ENCODE measurements at regions not wholly inside any gene's neighbourhood (a gene's known extent, or its start where the extent isn't known, plus 50 kb on each side); places are given as distances from the start of the nearest gene placed in this dataset.

DNA sequence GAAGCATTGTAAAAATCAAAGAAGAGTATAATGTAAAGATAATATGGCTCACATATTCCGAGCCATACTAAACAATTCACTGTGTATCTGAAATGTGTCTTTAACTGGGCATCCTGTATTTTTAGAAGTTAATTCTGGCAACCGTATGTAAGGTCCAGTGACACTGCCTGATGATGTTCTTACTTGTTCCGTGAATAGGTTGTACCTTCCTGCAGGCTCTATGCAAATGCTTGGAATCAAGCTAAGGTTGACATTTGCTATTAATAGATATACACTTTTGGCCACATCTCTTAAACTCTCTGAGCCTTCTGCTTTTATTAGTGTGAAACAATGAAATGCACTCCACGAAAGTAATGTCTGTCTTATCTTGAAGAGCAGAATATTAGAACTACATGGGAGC, 534.6 kb downstream of the CCDC85A start:
- TF ChIP-seq EZH2 (IDR thresholded peaks at IDR 0.05; ENCODE audit: borderline replicate concordance): no peak
- TF ChIP-seq, protein P1, sequence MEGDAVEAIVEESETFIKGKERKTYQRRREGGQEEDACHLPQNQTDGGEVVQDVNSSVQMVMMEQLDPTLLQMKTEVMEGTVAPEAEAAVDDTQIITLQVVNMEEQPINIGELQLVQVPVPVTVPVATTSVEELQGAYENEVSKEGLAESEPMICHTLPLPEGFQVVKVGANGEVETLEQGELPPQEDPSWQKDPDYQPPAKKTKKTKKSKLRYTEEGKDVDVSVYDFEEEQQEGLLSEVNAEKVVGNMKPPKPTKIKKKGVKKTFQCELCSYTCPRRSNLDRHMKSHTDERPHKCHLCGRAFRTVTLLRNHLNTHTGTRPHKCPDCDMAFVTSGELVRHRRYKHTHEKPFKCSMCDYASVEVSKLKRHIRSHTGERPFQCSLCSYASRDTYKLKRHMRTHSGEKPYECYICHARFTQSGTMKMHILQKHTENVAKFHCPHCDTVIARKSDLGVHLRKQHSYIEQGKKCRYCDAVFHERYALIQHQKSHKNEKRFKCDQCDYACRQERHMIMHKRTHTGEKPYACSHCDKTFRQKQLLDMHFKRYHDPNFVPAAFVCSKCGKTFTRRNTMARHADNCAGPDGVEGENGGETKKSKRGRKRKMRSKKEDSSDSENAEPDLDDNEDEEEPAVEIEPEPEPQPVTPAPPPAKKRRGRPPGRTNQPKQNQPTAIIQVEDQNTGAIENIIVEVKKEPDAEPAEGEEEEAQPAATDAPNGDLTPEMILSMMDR (IDR thresholded peaks at IDR 0.05; ENCODE audit: poor library complexity): no peak
- no peak for TF ChIP-seq EZH2phosphoT487 (IDR thresholded peaks at IDR 0.05; ENCODE audit: low read depth, severe bottlenecking, unreplicated experiment)
- no peak overlapping the region for H2AFZ ChIP-seq
- no peaks in the 10 kb centered on the region for H3K27me3 ChIP-seq
- no peak overlapping the region for H3K4me3 ChIP-seq
- H4K20me1 ChIP-seq (ENCODE audit: insufficient read depth, poor library complexity, severe bottlenecking): no peaks in the 10 kb centered on the region
- no peaks in the 10 kb centered on the region for H3K4me1 ChIP-seq (ENCODE audit: insufficient read depth)
- no peaks in the 10 kb centered on the region for H3K36me3 ChIP-seq (replicated peaks; ENCODE audit: insufficient read depth, low read depth)
- H3K79me2 ChIP-seq: no peaks in the 10 kb centered on the region
- 89% methylated on average over 4 of the region's 4 CpGs for WGBS (ENCODE audit: low lambda C conversion rate, missing lambda C conversion rate)
- no peaks in the 10 kb centered on the region for H3K9me3 ChIP-seq (ENCODE audit: low read depth)
- no peak overlapping the region for H3K4me2 ChIP-seq
- no peak for DNase-seq (ENCODE audit: low spot score)
- no peak overlapping the region for H3K27ac ChIP-seq
- H3K9me2 ChIP-seq (replicated peaks; ENCODE audit: insufficient read depth): no peaks in the 10 kb centered on the region

DNA sequence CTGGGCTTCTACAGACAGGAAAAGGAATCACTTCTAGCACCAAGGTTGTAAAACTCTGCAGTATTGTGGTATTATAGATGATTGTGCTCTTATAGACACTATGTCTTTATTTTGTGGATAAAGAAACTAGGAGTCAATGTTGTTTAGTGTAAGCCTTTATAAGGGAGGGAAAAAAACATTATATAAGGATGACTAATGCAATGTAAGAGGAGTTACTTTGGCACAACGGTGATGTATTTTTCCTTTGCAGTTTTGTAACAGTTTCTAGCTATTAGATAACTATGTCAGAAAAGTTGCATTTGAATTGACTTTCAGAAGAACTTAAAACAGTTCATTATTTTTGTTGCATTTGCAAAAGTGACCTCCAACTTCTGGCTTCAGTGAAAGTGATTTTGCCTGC, 545.4 kb downstream of the CCDC85A start:
- H3K36me3 ChIP-seq (replicated peaks; ENCODE audit: insufficient read depth, low read depth): no peaks in the 10 kb centered on the region
- H3K27ac ChIP-seq: no peak overlapping the region
- H4K20me1 ChIP-seq (ENCODE audit: insufficient read depth, poor library complexity, severe bottlenecking): no peaks in the 10 kb centered on the region
- H3K4me2 ChIP-seq: no peak overlapping the region
- H3K9me3 ChIP-seq (ENCODE audit: low read depth): peaks cover 7% of the 10 kb centered on the region
- TF ChIP-seq, protein P1 (IDR thresholded peaks at IDR 0.05; ENCODE audit: poor library complexity): no peak
- TF ChIP-seq EZH2phosphoT487 (IDR thresholded peaks at IDR 0.05; ENCODE audit: low read depth, severe bottlenecking, unreplicated experiment) (no peak), EZH2 (IDR thresholded peaks at IDR 0.05; ENCODE audit: borderline replicate concordance) (no peak)
- DNase-seq (ENCODE audit: low spot score): no peak
- no peaks in the 10 kb centered on the region for H3K79me2 ChIP-seq
- no peaks in the 10 kb centered on the region for H3K9me2 ChIP-seq (replicated peaks; ENCODE audit: insufficient read depth)
- WGBS (ENCODE audit: low lambda C conversion rate, missing lambda C conversion rate): 74% methylated on average over 1 of the region's 1 CpG
- H3K4me1 ChIP-seq (ENCODE audit: insufficient read depth): no peaks in the 10 kb centered on the region
- no peak overlapping the region for H2AFZ ChIP-seq
- no peak overlapping the region for H3K4me3 ChIP-seq
- H3K27me3 ChIP-seq: no peaks in the 10 kb centered on the region

DNA sequence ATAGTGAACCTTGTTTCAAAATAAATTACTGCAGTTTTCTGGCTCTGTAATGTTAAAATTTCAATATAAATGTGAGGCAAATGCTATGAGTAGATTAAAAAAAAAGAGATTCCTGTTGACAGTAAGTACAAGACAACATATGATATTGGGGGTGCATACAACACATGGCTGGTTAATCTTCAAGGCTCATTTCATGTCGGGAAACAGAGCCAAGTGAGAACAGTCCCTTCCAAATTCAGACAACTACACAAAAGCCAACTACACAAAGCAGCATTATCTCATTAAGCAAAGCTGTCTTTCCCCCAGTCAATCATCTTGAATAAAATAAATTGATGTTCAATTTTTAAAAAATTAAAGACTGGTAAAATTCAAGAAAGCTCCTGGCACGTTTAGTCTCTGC, 549.2 kb downstream of the CCDC85A start:
- H3K27ac ChIP-seq: no peak overlapping the region
- H3K4me3 ChIP-seq: no peak overlapping the region
- no peaks in the 10 kb centered on the region for H3K9me3 ChIP-seq (ENCODE audit: low read depth)
- DNase-seq (ENCODE audit: low spot score): no peak
- H3K9me2 ChIP-seq (replicated peaks; ENCODE audit: insufficient read depth): no peaks in the 10 kb centered on the region
- H3K4me1 ChIP-seq (ENCODE audit: insufficient read depth): no peaks in the 10 kb centered on the region
- no peak overlapping the region for H3K4me2 ChIP-seq
- TF ChIP-seq EZH2 (IDR thresholded peaks at IDR 0.05; ENCODE audit: borderline replicate concordance): no peak
- no peak for TF ChIP-seq EZH2phosphoT487 (IDR thresholded peaks at IDR 0.05; ENCODE audit: low read depth, severe bottlenecking, unreplicated experiment)
- TF ChIP-seq, protein P1 (IDR thresholded peaks at IDR 0.05; ENCODE audit: poor library complexity): no peak
- no peaks in the 10 kb centered on the region for H3K27me3 ChIP-seq
- H3K79me2 ChIP-seq: no peaks in the 10 kb centered on the region
- WGBS (ENCODE audit: low lambda C conversion rate, missing lambda C conversion rate): 91% methylated on average over 2 of the region's 2 CpGs
- H3K36me3 ChIP-seq (replicated peaks; ENCODE audit: insufficient read depth, low read depth): no peaks in the 10 kb centered on the region
- H2AFZ ChIP-seq: no peak overlapping the region
- H4K20me1 ChIP-seq (ENCODE audit: insufficient read depth, poor library complexity, severe bottlenecking): no peaks in the 10 kb centered on the region

DNA sequence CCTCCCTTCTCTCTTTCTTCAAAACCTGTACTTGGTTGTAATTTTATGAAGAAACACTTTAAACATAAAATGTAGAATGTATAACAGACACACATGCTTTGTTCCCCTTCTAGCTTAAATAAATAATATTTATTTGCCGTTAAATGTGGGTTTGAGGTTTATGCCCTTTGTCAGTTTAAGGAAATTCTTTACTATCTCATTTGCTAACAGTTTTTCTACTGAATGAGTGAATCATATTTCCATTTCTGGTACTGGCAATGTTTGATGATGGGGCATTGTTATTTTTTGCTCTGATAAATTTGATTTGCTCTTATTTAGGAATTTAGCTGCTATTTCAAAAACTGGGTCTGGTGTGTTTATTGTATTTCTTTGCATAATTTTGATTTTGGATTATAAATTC, 555.6 kb downstream of the CCDC85A start:
- Histone ChIP-seq H3K9me2 (replicated peaks; ENCODE audit: insufficient read depth) (no peaks in the 10 kb centered on the region), H3K4me3 (no peak overlapping the region), H3K4me2 (no peak overlapping the region), H3K79me2 (no peaks in the 10 kb centered on the region), H3K9me3 (ENCODE audit: low read depth) (no peaks in the 10 kb centered on the region), H3K4me1 (ENCODE audit: insufficient read depth) (peaks cover 8% of the 10 kb centered on the region), H3K27ac (no peak overlapping the region), H2AFZ (no peak overlapping the region), H3K27me3 (no peaks in the 10 kb centered on the region), H4K20me1 (ENCODE audit: insufficient read depth, poor library complexity, severe bottlenecking) (no peaks in the 10 kb centered on the region), H3K36me3 (replicated peaks; ENCODE audit: insufficient read depth, low read depth) (no peaks in the 10 kb centered on the region)
- DNase-seq (ENCODE audit: low spot score): no peak
- no peak for TF ChIP-seq EZH2 (IDR thresholded peaks at IDR 0.05; ENCODE audit: borderline replicate concordance)
- TF ChIP-seq, protein P1 (IDR thresholded peaks at IDR 0.05; ENCODE audit: poor library complexity): no peak
- no peak for TF ChIP-seq EZH2phosphoT487 (IDR thresholded peaks at IDR 0.05; ENCODE audit: low read depth, severe bottlenecking, unreplicated experiment)
- 68% methylated on average over 1 of the region's 1 CpG for WGBS (ENCODE audit: low lambda C conversion rate, missing lambda C conversion rate)

Measured in hepatocyte (in vitro differentiated cells).